Duodenal mucosa (tissue), 2 donors: ENCODE measurements at regions not wholly inside any gene's neighbourhood (a gene's known extent, or its start where the extent isn't known, plus 50 kb on each side); places are given as distances from the start of the nearest gene placed in this dataset.

Source experiments
- H3K27ac ChIP-seq: one replicate; pipeline ENCODE4 v1.7.0; 2013; ENCODE audit warnings: low read depth, low read length
- H3K27me3 ChIP-seq, 2 donors: one replicate each; pipeline ENCODE4 v1.7.0; 2013; ENCODE audit warnings: low read length in 2 of 2, control low read depth in 1 of 2; ENCODE audit not compliant: insufficient read depth in 2 of 2, control insufficient read depth in 1 of 2
- H3K36me3 ChIP-seq, 2 donors: one replicate each; pipeline ENCODE4 v1.7.0; 2013; ENCODE audit warnings: low read length in 2 of 2, control low read depth in 1 of 2; ENCODE audit not compliant: insufficient read depth in 2 of 2, control insufficient read depth in 1 of 2
- H3K4me1 ChIP-seq, 2 donors: one replicate each; pipeline ENCODE4 v1.7.0; 2013; ENCODE audit warnings: low read length in 2 of 2, control low read depth in 1 of 2; ENCODE audit not compliant: insufficient read depth in 2 of 2, control insufficient read depth in 1 of 2
- H3K4me3 ChIP-seq, 2 donors: one replicate each; pipeline ENCODE4 v1.7.0; 2013; ENCODE audit warnings: low read length in 2 of 2, low read depth in 1 of 2
- H3K9ac ChIP-seq, 2 donors: one replicate each; pipeline ENCODE4 v1.7.0; 2013; ENCODE audit warnings: low read length in 2 of 2, low read depth in 1 of 2
- H3K9me3 ChIP-seq, 2 donors: one replicate each; pipeline ENCODE4 v1.7.0; 2013; ENCODE audit warnings: low read length in 2 of 2, control low read depth in 1 of 2; ENCODE audit not compliant: control insufficient read depth in 1 of 2

DNA sequence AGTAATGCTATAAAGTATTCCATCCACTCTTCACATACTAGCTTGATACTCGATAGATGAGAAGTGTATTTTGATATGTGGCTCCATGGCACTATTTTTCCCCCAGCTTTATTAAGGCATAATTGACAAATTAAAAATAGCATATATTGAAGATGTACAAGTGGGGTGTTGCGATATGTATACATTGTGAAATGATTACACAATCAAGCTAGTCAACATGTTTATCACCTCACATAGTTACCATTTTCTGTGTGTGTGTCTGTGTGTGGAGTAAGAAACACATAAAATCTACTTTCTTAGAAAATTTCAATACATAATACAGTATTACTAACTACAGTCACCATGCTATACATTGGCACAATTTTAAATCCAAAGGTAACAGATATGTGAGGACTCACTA is 82.5 kb upstream of the MYT1L start:
- Histone ChIP-seq H3K9ac (no peak overlapping the region), H3K27ac (no peak overlapping the region), H3K27me3 (no peaks in the 10 kb centered on the region), H3K36me3 (no peaks in the 10 kb centered on the region), H3K9me3 (no peaks in the 10 kb centered on the region), H3K4me1 (no peaks in the 10 kb centered on the region), H3K4me3 (no peak overlapping the region)

DNA sequence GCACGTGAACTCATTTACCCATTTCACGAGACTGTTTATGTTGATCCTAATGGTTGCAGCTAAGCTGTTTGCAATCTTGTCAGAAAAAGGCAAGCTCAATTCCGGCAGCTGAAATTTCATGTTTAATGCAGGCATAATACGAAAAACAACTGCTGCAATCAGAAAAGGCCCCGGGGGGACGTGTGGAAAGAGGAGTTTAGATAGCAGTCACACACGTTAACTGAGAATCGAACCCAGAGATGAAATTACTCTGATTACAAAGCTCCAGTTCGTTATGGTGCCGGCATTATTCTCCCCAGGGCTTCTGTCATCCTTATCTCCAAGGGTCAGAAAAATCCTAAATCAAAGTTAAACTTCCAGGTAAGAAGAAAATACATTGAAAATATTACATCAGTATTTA is 79.9 kb upstream of the MYT1L start:
- no peak overlapping the region for H3K9ac ChIP-seq
- H3K27me3 ChIP-seq, result no peaks in the 10 kb centered on the region
- H3K36me3 ChIP-seq, result no peaks in the 10 kb centered on the region
- no peaks in the 10 kb centered on the region for H3K4me1 ChIP-seq
- no peaks in the 10 kb centered on the region for H3K9me3 ChIP-seq
- no peak overlapping the region for H3K27ac ChIP-seq
- H3K4me3 ChIP-seq, result no peak overlapping the region

DNA sequence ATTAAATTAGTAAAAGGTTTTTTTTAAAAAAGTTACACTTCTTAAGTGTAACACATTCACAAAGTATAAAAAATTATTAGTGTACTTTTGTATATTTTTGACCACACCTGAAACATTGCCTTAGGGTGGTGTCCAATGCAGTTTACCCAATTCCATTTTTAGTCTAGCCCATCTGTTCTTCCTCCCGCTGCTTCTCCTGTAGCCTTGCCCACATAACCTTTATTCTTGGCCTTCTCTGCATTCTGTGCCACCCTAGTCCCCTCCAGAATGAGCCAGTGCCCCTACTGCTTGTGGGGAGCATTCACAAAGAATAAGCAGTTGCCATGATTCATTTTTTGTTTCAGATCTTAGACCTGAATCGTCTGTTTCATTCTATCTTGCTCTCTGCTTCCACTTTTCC is 78.4 kb upstream of the MYT1L start:
- H3K4me3 ChIP-seq, result no peak overlapping the region
- H3K9me3 ChIP-seq, result peaks cover 0 to 6% of the 10 kb centered on the region in 2 donors
- H3K36me3 ChIP-seq, result no peaks in the 10 kb centered on the region
- no peaks in the 10 kb centered on the region for H3K4me1 ChIP-seq
- H3K27ac ChIP-seq, result no peak overlapping the region
- H3K27me3 ChIP-seq, result no peaks in the 10 kb centered on the region
- no peak overlapping the region for H3K9ac ChIP-seq

DNA sequence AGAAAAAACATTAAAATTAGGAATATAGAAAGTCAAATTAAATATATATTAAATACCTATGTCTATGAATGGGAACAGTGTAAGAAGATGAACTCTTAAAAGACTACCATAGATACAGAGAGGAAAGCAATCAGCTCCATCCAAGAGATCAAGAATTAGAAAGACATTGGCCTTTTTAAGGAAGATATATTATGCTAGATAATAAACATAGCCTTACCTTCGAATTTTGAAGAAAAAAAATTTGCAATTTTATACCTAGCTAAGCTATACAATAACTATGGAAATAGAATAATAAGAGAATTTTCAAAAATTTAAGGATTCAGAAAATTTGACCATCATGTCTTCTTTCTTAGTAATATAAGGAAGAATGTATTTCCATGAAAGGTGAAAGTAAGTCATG is 74.7 kb upstream of the MYT1L start:
- H3K27ac ChIP-seq, result no peak overlapping the region
- H3K4me1 ChIP-seq, result no peaks in the 10 kb centered on the region
- no peak overlapping the region for H3K9ac ChIP-seq
- no peaks in the 10 kb centered on the region for H3K36me3 ChIP-seq
- H3K9me3 ChIP-seq, result peaks cover 0 to 6% of the 10 kb centered on the region in 2 donors
- no peak overlapping the region for H3K4me3 ChIP-seq
- no peaks in the 10 kb centered on the region for H3K27me3 ChIP-seq

DNA sequence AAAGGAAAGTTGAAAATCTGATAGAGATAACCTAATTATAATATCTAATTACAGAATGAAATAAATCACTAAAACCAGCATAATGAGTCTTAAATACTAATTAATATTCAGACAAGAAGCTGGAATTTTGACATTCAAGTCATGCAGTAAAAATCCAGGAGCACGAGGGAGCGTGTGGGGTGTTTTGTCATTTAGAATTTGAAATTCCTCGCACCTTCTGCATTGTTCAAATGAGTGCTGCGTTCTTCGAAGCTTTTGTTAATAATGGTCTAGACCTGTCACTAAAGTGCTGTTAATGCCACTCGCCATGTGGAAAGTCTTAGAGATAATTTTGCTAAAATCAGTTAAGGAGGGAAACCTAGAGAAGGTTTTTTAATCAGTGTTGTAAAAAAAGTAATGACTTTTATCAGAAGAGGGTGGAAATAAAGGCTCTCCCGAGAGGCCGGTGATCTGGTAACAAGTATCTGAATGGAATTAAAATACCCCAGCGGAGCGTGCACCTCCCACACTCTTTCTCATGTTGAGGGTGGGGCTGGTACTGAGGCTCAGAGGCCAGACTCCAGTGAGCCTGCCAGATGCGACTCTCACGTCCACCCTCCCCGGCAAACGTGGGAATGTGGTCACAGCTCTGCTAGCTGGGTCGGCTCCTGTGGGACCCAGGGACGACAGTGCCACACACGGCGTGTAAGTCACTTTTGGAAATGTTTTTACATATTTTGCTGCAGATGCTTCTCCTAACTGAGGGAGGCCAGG is 69.4 kb upstream of the MYT1L start:
- Histone ChIP-seq H3K4me1 (no peaks in the 10 kb centered on the region), H3K27ac (no peak overlapping the region), H3K36me3 (no peaks in the 10 kb centered on the region), H3K27me3 (no peaks in the 10 kb centered on the region), H3K4me3 (no peak overlapping the region), H3K9me3 (peaks cover 0 to 6% of the 10 kb centered on the region in 2 donors), H3K9ac (no peak overlapping the region)

DNA sequence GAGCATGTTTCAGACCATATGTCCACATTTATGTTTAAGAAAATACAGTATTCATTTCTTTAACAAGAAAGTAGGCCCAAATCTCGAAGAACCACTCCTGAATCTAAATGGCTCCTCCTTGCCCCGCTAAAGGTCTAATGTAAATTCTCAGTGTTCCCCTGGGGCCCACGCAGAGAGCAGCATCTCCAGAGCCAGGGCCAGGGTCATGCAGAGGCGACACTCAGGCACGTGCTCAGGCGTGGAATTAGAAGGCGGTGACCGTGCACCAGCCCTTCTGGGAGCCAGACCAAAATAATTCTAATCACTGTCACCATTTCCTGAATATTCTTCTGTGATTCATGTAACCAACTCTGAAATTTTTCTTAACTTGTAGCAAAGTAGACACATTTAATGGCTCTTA is 68.3 kb upstream of the MYT1L start:
- Histone ChIP-seq H3K36me3 (no peaks in the 10 kb centered on the region), H3K27me3 (no peaks in the 10 kb centered on the region), H3K9me3 (no peaks in the 10 kb centered on the region), H3K4me1 (no peaks in the 10 kb centered on the region), H3K4me3 (no peak overlapping the region), H3K27ac (no peak overlapping the region), H3K9ac (no peak overlapping the region)

DNA sequence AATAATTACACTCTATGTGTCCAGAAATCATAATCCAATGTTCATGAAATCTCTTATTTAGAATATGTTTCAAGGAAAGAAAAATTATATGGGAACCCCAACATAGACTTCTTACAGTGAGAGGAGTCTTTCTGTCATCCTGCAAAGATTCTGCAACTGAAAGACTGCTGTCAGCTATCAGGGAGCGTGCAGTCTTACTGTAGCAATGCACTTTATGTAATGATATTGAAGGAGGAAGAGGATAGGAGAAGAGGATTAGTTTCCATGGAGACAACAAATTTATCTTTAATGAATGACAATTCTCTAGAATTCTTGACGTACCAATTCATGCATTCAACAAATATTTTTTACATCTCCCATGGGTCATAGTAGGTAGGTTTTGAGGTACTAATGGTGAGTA is 61.3 kb upstream of the MYT1L start:
- no peaks in the 10 kb centered on the region for H3K27me3 ChIP-seq
- H3K9me3 ChIP-seq, result peaks cover 0 to 9% of the 10 kb centered on the region in 2 donors
- no peak overlapping the region for H3K4me3 ChIP-seq
- no peak overlapping the region for H3K9ac ChIP-seq
- H3K4me1 ChIP-seq, result no peaks in the 10 kb centered on the region
- no peaks in the 10 kb centered on the region for H3K36me3 ChIP-seq
- no peak overlapping the region for H3K27ac ChIP-seq

DNA sequence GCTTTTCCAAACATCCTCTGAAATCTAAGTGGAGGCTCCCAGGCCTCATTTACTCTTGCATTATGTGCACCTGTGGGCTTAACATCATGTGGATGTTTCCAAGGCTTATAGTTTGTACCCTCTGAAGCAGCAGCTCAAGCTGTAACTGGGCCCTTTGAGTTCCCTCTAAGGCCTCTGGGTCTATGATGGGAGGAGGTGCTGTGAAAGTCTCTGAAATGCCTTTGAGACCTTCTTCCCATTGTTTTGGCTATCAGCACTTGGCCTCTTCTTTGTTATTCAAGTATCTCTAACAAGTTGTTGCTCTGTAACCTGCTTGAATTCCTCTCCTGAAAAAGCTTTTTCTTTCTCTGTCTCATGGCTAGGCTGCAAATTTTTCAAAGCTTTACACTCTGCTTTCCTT is 58.1 kb upstream of the MYT1L start:
- no peaks in the 10 kb centered on the region for H3K4me1 ChIP-seq
- peaks cover 0 to 9% of the 10 kb centered on the region in 2 donors for H3K9me3 ChIP-seq
- no peak overlapping the region for H3K4me3 ChIP-seq
- H3K27me3 ChIP-seq, result no peaks in the 10 kb centered on the region
- no peaks in the 10 kb centered on the region for H3K36me3 ChIP-seq
- H3K9ac ChIP-seq, result no peak overlapping the region
- no peak overlapping the region for H3K27ac ChIP-seq
